OCI-LY1 (cell line): ENCODE measurements at regions not wholly inside any gene's neighbourhood (a gene's known extent, or its start where the extent isn't known, plus 50 kb on each side); places are given as distances from the start of the nearest gene placed in this dataset.
"Not testable (repeated sequence)": the region's sequence is repeated elsewhere in the genome, so short reads cannot be mapped to it uniquely, and the experiment has no call there.

Experiments
- H2AFZ ChIP-seq: fragments of 200-600 bp; sonication (generic), shearing (Covaris generic); 2 replicates; pipeline ENCODE4 v1.6.0; 2014; ENCODE audit warnings: antibody characterized with exemption, mild to moderate bottlenecking, low read length
- H3F3A ChIP-seq: fragments of 200-600 bp; sonication (generic), shearing (Covaris generic); 2 replicates; pipeline ENCODE4 v1.6.0; 2014; ENCODE audit warnings: mild to moderate bottlenecking, antibody characterized with exemption, low read length, moderate library complexity; ENCODE audit not compliant: insufficient read depth
- H3K27ac ChIP-seq: fragments of 200-600 bp; sonication (generic); 2 replicates; pipeline ENCODE4 v1.5.1; 2014; ENCODE audit warnings: low read length, mixed run types, mild to moderate bottlenecking, low read depth; ENCODE audit not compliant: poor library complexity, severe bottlenecking
- H3K27me3 ChIP-seq: fragments of 200-600 bp; sonication (generic); 2 replicates; pipeline ENCODE4 v1.6.0; 2014; ENCODE audit warnings: antibody characterized with exemption, mild to moderate bottlenecking, low read length, moderate library complexity; ENCODE audit not compliant: insufficient read depth
- H3K36me3 ChIP-seq: fragments of 200-600 bp; sonication (generic); 2 replicates; pipeline ENCODE4 v1.6.1; 2014; ENCODE audit warnings: mild to moderate bottlenecking, antibody characterized with exemption, low read length, moderate library complexity, mixed read lengths; ENCODE audit not compliant: insufficient read depth
- H3K4me1 ChIP-seq: fragments of 200-600 bp; sonication (generic); 2 replicates; pipeline ENCODE4 v1.5.1; 2014; ENCODE audit warnings: mild to moderate bottlenecking, low read length, moderate library complexity; ENCODE audit not compliant: insufficient read depth, severe bottlenecking
- H3K4me2 ChIP-seq: fragments of 200-600 bp; sonication (generic), shearing (Covaris generic); 2 replicates; pipeline ENCODE4 v1.6.1; 2014; ENCODE audit warnings: low read length
- H3K4me3 ChIP-seq: fragments of 200-600 bp; sonication (generic); 2 replicates; pipeline ENCODE4 v1.5.1; 2014; ENCODE audit warnings: low read length, low read depth, mild to moderate bottlenecking, mixed read lengths; ENCODE audit not compliant: poor library complexity, severe bottlenecking
- H3K79me2 ChIP-seq: fragments of 200-600 bp; shearing (Covaris generic); 2 replicates; pipeline ENCODE4 v1.6.1; 2016; ENCODE audit warnings: mixed run types, low read length, mixed read lengths; ENCODE audit not compliant: insufficient read depth
- H3K9ac ChIP-seq: fragments of 200-600 bp; sonication (generic), shearing (Covaris generic); 2 replicates; pipeline ENCODE4 v1.6.1; 2014; ENCODE audit warnings: mild to moderate bottlenecking, low read length, mixed read lengths
- H3K9me2 ChIP-seq: fragments of 200-600 bp; sonication (generic), shearing (Covaris generic); 2 replicates; pipeline ENCODE4 v1.6.1; 2014; ENCODE audit warnings: low read depth, mild to moderate bottlenecking, low read length, mixed read lengths
- H3K9me3 ChIP-seq: fragments of 200-600 bp; shearing (Covaris generic); 2 replicates; pipeline ENCODE4 v1.6.1; 2014; ENCODE audit warnings: low read length, mixed read lengths
- H4K20me1 ChIP-seq: fragments of 200-600 bp; sonication (generic), shearing (Covaris generic); 2 replicates; pipeline ENCODE4 v1.6.0; 2016; ENCODE audit warnings: mild to moderate bottlenecking, low read length; ENCODE audit not compliant: insufficient read depth
- CTCF ChIP-seq: fragments of 200-600 bp; sonication (generic), shearing (Covaris generic); IDR thresholded peaks from 2 replicates; pipeline ENCODE4 v1.5.1; 2017; ENCODE audit warnings: mild to moderate bottlenecking, antibody characterized with exemption, low read length, moderate library complexity, mixed read lengths
- EZH2 ChIP-seq: fragments of 200-600 bp; sonication (generic), shearing (Covaris generic); IDR thresholded peaks from 2 replicates; pipeline ENCODE4 v1.8.0; 2017; ENCODE audit warnings: borderline replicate concordance, mixed run types, mild to moderate bottlenecking, antibody characterized with exemption, low read length, moderate library complexity, mixed read lengths

DNA sequence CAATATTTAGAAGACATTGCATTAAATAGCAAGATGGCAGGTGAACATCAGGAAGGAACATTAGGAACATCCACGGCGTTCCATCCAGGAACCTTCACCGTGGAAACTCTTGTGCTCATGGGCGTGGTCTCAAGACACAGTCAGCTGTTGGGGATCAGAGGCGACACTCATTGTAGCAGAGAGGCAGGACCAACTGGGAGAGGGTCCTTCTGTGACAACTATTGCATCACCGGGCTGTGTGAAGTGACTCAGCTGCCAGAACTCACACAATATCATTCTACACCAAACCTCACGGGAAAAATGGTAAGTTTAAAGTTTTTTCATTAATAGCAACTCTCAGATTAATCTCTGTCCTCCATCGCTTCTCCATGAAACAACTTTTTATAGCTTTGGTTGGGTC is 334.8 kb upstream of the SULF2 start:
- Histone ChIP-seq H3K9me3 (no peaks in the 10 kb centered on the region), H3K27ac (no peak overlapping the region), H2AFZ (no peak overlapping the region), H3F3A (no peaks in the 10 kb centered on the region), H3K4me3 (no peak overlapping the region), H3K27me3 (no peaks in the 10 kb centered on the region), H3K79me2 (no peaks in the 10 kb centered on the region), H3K9me2 (no peaks in the 10 kb centered on the region), H3K36me3 (no peaks in the 10 kb centered on the region), H3K9ac (no peak overlapping the region), H3K4me2 (no peak overlapping the region), H4K20me1 (no peaks in the 10 kb centered on the region), H3K4me1 (no peaks in the 10 kb centered on the region)
- TF ChIP-seq EZH2 (no peak), CTCF (no peak)

DNA sequence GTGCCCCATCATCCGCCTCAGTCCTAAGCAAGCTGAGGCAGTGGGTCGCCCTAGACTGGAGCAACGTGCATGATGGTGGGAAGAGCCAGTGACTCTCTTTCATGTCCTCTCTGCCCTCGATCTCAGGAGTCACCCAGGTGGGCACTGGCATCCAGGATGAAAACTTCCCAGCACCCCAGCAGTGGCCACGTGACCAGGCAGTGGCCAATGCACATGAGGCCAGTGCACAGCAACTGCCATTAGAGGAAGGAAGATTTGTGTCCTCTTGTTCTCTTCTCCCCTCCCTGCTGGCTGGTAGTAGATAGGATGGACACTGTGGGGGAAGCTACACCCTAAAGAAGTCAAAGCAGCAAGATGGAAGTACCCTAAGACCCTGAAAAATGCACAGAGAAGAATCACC is 334.1 kb upstream of the SULF2 start:
- not testable (repeated sequence) for H3F3A ChIP-seq, H3K79me2 ChIP-seq, H3K36me3 ChIP-seq, H2AFZ ChIP-seq, H3K9me2 ChIP-seq, H4K20me1 ChIP-seq, H3K4me1 ChIP-seq, H3K4me2 ChIP-seq, H3K27ac ChIP-seq, H3K4me3 ChIP-seq, H3K9ac ChIP-seq, H3K9me3 ChIP-seq, H3K27me3 ChIP-seq

DNA sequence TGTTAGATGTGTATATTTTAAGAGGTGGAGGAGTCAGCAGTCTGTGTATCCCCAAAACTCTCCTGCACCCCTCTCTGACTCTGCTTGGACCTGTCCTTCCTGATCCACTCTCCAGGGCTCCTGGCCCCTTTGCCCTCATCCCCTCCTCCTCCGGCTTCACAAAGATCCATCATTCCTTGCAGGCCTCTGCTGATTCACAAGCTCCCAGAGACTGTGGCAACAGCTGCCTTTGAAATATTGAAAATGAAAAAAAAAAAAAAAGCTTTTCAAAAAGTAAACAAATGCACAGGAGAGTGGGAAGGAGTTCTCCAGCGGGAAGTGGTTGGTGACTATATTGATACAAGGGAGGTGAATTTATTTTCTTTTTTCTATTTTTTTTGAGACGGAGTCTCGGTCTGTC is 330.2 kb upstream of the SULF2 start:
- H3K9ac ChIP-seq, result no peak overlapping the region
- no peak overlapping the region for H3K4me2 ChIP-seq
- no peaks in the 10 kb centered on the region for H4K20me1 ChIP-seq
- H3K79me2 ChIP-seq, result no peaks in the 10 kb centered on the region
- no peaks in the 10 kb centered on the region for H3K9me3 ChIP-seq
- no peaks in the 10 kb centered on the region for H3K27me3 ChIP-seq
- H3F3A ChIP-seq, result no peaks in the 10 kb centered on the region
- H2AFZ ChIP-seq, result no peak overlapping the region
- no peak for TF ChIP-seq CTCF
- no peak for TF ChIP-seq EZH2
- no peak overlapping the region for H3K4me3 ChIP-seq
- H3K27ac ChIP-seq, result no peak overlapping the region
- H3K9me2 ChIP-seq, result no peaks in the 10 kb centered on the region
- H3K4me1 ChIP-seq, result no peaks in the 10 kb centered on the region
- no peaks in the 10 kb centered on the region for H3K36me3 ChIP-seq

DNA sequence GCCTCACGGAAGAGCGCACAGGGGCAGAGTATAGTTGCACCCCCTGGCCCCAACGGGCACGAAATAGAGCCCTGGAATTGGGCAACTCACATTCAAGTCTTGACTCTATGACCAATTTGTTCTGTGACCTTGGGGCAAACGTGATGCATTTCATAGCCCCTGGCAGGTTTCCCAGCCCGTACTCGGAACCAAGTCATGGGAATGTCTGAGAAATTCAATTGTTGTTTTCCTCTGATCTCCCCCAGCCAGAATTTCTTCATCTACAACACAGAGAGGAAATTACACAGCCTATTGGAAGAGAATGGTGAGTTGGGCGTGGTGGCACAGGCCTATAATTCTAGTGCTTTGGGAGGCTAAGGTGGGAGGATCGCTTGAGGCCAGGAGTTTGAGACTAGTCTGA is 322.3 kb upstream of the SULF2 start:
- H3K36me3 ChIP-seq, result no peaks in the 10 kb centered on the region

More for the DNA sequence above, 322.3 kb upstream of the SULF2 start:
- Histone ChIP-seq H4K20me1 (no peaks in the 10 kb centered on the region), H2AFZ (no peak overlapping the region), H3K9me2 (no peaks in the 10 kb centered on the region), H3F3A (no peaks in the 10 kb centered on the region), H3K27me3 (peaks cover 4% of the 10 kb centered on the region; the same call in 1 of the 2 replicates), H3K27ac (no peak overlapping the region), H3K9me3 (no peaks in the 10 kb centered on the region), H3K4me1 (no peaks in the 10 kb centered on the region), H3K4me3 (no peak overlapping the region), H3K9ac (no peak overlapping the region), H3K79me2 (no peaks in the 10 kb centered on the region), H3K4me2 (no peak overlapping the region)
- TF ChIP-seq EZH2 (no peak), CTCF (no peak)
